ENCODE measurements at regions not wholly inside any gene's neighbourhood (a gene's known extent, or its start where the extent isn't known, plus 50 kb on each side); places are given as distances from the start of the nearest gene placed in this dataset.

DNA sequence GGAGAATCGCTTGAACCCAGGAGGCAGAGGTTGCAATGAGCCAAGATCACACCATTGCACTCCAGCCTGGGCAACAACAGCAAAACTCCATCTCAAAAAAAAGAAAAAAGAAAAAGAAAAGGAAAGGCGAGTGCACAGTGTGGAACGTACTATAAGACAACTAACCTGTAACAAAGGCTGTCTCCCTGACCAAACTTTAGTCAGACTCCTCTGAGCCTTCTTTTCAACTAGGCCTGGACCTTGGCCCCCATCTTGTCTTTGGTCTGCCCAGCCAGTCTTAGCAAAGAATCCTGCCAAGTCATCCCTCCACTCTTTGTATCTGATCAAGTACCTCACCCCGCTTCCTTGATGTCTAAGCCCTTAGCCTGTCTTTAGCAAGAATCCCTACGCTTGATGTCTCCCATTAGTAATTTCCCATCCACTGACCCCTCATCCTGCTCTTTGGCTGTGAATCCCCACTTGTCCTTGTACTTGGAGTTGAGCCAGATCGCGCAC lies 68.9 kb upstream of the KDM7A start:
- no peak overlapping the region for H3K4me3 ChIP-seq (ENCODE audit: low read depth, low read length)
- H3K27me3 ChIP-seq (ENCODE audit: control insufficient read depth, insufficient read depth, low read length), result no peaks in the 10 kb centered on the region
- no peaks in the 10 kb centered on the region for H3K36me3 ChIP-seq (ENCODE audit: control insufficient read depth, insufficient read depth, low read length)
- TF ChIP-seq, protein P1, sequence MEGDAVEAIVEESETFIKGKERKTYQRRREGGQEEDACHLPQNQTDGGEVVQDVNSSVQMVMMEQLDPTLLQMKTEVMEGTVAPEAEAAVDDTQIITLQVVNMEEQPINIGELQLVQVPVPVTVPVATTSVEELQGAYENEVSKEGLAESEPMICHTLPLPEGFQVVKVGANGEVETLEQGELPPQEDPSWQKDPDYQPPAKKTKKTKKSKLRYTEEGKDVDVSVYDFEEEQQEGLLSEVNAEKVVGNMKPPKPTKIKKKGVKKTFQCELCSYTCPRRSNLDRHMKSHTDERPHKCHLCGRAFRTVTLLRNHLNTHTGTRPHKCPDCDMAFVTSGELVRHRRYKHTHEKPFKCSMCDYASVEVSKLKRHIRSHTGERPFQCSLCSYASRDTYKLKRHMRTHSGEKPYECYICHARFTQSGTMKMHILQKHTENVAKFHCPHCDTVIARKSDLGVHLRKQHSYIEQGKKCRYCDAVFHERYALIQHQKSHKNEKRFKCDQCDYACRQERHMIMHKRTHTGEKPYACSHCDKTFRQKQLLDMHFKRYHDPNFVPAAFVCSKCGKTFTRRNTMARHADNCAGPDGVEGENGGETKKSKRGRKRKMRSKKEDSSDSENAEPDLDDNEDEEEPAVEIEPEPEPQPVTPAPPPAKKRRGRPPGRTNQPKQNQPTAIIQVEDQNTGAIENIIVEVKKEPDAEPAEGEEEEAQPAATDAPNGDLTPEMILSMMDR (IDR thresholded peaks at IDR 0.05; ENCODE audit: insufficient read depth, low read length, poor library complexity, severe bottlenecking), result no peak
- no peak for DNase-seq (ENCODE audit: low read depth)

DNA sequence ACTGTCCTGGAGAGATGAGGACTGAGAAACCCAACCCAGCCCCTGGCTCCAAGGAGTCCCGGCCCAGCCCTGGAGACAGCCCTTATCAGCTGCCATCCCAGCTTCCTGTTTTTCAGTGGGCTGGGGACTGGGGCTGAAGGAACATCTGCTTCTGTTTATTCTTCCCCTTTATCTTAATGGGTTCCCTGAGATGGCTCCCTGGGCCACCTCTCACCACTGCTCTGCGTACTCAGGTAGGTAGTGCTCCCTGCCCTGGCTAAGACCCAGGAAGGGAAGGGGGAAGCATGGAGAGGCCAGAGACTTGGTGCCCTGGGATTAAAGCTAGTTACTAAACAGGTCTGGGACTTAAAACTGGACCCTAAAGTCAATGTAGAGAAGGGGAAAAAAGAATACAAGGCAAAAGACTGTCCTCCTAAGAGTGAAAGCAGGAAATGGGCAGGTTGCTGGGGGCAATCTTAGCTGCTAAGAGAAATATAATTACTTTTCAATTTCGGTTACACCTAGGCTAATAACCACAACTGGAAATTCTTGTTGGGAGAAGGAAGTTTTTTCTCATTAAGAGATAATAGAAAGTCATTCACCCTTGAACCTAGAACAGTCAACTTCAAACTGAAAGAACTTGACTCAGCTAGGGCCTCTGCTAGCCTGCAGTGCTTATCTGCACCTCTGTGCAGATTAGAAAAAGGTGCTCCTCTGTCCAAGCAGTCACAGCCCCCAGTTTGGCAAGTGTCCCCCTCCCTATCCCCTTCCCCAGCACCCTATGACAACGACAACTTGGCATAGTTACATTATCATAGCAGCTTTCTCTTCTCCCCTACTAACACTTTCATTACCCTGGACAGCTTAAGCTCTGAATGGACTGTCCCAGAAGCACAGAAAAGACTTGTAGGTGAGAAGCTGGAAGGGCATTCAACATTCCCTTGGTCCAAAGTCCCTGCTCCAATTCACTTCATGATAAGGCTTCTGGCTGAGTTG lies 65.6 kb upstream of the KDM7A start:
- no peak overlapping the region for H3K4me3 ChIP-seq (ENCODE audit: low read depth, low read length)
- H3K27me3 ChIP-seq (ENCODE audit: control insufficient read depth, insufficient read depth, low read length), result peaks cover 3% of the 10 kb centered on the region
- no peaks in the 10 kb centered on the region for H3K36me3 ChIP-seq (ENCODE audit: control insufficient read depth, insufficient read depth, low read length)
- TF ChIP-seq, protein P1 (IDR thresholded peaks at IDR 0.05; ENCODE audit: insufficient read depth, low read length, poor library complexity, severe bottlenecking), result no peak
- DNase-seq (ENCODE audit: low read depth), result no peak

DNA sequence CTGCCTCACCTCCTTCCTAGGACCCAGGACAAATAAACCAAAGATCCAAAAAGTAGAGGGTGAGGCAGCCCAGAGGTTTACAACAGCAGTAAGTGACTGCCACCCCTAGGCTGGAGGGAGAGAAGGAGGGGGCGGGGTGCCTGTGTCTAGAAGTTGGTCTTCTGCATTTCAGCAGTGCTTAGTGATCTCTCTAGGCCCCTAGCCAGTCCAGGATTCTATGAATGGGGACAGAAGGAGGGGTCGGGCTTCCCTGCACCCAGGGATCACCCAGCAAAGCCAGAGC lies 62.8 kb upstream of the KDM7A start:
- Histone ChIP-seq H3K27me3 (ENCODE audit: control insufficient read depth, insufficient read depth, low read length) (peaks cover 5% of the 10 kb centered on the region), H3K4me3 (ENCODE audit: low read depth, low read length) (no peak overlapping the region), H3K36me3 (ENCODE audit: control insufficient read depth, insufficient read depth, low read length) (no peaks in the 10 kb centered on the region)
- TF ChIP-seq, protein P1 (IDR thresholded peaks at IDR 0.05; ENCODE audit: insufficient read depth, low read length, poor library complexity, severe bottlenecking), result no peak
- no peak for DNase-seq (ENCODE audit: low read depth)

DNA sequence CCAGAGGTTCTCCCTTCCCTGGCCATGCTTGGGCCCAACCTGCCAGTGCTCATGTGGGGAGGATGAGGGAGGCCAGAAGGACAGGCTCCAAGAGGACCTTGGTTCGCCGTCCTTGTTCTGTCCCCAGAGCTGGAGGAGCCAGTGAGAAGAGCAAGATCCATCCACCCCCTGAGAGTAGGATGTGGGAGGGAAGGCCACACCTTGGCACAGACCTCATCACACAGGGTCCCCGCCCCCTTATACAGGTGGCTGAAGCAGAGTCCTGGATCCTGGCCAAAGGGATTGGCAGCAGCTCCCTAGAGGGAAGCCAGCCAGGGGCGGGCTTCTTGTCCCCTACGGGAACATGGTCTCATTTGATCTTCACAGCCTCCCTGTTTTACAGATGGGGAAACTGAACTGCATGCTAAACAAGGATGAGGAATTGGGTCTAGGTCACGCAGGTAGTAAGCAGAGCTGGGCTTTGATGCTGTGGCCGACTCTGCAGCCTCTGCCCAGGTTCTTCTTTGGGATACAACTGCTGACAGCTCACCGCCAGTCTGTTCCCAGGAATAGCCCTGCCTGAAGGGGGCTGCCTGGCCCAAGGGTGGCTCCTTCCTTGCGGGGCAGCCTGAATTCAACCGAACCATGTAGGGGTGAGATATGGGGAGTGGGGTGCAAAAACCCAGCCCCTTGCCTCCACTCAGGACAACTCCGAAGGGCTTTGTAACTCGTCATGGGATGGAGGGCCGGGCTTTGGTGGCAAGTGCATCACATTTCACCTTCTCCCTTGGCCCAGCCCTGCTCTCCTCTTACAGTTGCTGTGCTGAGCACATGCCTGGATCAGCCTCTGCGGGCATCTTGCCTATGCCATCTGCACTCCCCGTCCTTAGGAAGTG lies 62.2 kb upstream of the KDM7A start:
- Histone ChIP-seq H3K27me3 (ENCODE audit: control insufficient read depth, insufficient read depth, low read length) (peaks cover 5% of the 10 kb centered on the region), H3K4me3 (ENCODE audit: low read depth, low read length) (no peak overlapping the region), H3K36me3 (ENCODE audit: control insufficient read depth, insufficient read depth, low read length) (no peaks in the 10 kb centered on the region)
- no peak for DNase-seq (ENCODE audit: low read depth)
- TF ChIP-seq, protein P1 (IDR thresholded peaks at IDR 0.05; ENCODE audit: insufficient read depth, low read length, poor library complexity, severe bottlenecking), result no peak

DNA sequence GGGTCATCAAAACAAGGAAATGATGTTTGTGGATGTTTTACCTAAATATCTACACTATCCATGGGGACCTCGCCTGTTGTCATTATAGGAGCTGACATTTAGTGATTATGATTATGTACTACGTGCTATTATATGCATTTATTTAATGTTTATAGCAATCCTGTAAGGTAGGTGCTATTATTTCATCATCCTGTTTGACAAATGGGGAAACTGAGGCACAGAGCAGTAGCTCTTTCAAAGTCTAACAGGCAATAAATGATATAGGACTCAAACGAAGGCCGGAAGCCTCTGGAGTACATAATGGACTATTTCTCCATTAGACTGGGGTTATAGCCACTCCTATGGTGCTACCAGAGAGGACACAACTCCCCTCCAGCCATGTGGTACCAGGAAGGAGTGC lies 60.6 kb upstream of the KDM7A start:
- TF ChIP-seq, protein P1 (IDR thresholded peaks at IDR 0.05; ENCODE audit: insufficient read depth, low read length, poor library complexity, severe bottlenecking), result no peak
- no peak for DNase-seq (ENCODE audit: low read depth)
- H3K4me3 ChIP-seq (ENCODE audit: low read depth, low read length), result no peak overlapping the region
- H3K27me3 ChIP-seq (ENCODE audit: control insufficient read depth, insufficient read depth, low read length), result peaks cover 5% of the 10 kb centered on the region
- H3K36me3 ChIP-seq (ENCODE audit: control insufficient read depth, insufficient read depth, low read length), result no peaks in the 10 kb centered on the region

Data from kidney epithelial cell (primary cell).